NCI-H82 (cell line): ENCODE measurements at regions not wholly inside any gene's neighbourhood (a gene's known extent, or its start where the extent isn't known, plus 50 kb on each side); places are given as distances from the start of the nearest gene placed in this dataset.
A peak's percentile ranks its signal among the peaks of the same experiment; 100 is the strongest.
"Not testable (repeated sequence)": the region's sequence is repeated elsewhere in the genome, so short reads cannot be mapped to it uniquely, and the experiment has no call there.

ENCODE experiments used
- DNase-seq: peaks from one replicate; lab custom pipeline; 2025; lab: John Stamatoyannopoulos, UW

DNA sequence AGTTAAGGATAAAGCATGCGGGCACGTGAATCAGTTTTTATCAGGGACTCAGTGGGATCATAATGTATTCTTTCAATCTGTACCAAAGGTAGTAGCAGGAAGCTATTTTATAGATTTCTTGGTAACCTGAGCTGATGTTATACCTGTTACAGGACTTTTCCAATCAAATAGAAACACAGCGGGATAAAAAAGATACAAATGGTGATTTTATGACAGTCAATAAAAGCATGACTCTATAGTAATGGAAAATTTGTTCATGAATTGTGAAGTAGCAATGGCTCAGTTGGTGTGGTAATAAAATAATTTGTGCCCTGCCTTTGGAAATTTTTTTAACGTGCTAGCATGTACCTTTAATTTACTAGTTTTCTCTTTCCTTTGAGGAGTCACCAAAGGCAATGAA lies 300.7 kb upstream of the CELF2 start:
- no peak for DNase-seq

DNA sequence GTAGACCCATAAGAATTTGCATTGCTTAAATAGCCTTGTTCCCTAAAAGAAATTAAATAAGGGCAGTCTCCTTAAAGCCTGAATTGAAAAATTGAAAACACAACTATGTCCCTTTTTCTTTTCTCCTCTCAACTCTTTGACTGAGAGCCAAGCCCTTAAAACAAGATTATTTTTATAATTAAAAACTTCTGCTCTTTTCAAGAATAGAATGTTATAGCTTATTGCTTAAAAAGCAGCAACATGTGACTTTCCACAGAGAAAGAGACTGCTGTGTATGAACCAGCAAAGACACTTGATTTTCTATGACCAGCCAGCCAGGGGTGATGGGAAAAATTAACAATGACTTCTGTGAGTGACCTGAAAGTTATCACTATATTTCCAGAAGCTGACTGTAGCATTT lies 295.2 kb upstream of the CELF2 start:
- no peak for DNase-seq

GRCh38 chr10:10725196-10725595 lies 292.5 kb upstream of the CELF2 start:
- no peak for DNase-seq

DNA sequence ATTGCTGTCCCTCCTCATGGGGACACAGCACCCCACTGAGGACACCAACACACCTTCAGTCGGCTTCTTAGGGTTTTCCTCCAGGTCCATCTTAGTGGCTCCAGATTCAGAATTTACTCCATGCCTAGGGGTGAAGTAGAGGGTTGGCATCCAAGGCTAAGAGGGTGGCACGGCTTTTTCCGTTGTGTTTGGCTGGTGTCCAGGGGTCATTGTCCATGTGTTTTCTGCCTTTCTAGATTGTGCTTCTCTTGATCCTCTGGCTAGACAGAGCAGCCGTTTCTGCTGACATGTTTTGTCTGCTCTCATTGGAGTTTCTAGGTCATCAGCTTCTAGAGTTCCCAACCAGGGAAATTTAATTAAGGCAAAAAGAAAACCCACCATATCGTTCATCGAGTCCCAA lies 291.6 kb upstream of the CELF2 start:
- no peak for DNase-seq

GRCh38 chr10:10727411-10727810 lies 290.3 kb upstream of the CELF2 start:
- not testable (repeated sequence) for DNase-seq

DNA sequence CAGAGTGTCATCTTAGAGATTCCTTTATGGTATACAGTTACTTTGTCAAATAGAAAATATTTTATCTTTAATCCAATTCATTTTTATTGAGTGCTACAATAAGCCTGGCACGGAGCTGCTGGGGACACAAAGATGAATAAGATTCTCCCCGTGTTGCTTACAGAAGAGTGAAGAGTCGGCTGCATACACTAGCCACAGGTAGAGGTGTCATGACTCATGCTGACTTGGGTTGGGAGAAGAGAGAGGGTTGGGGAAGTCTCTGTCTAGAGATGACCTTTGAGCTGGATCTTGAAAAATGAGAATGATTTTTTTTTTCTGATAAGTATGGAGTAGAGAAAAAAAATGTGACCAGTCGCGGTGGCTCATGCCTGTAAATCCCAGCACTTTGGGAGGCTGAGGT lies 289.9 kb upstream of the CELF2 start:
- DNase-seq, result no peak

DNA sequence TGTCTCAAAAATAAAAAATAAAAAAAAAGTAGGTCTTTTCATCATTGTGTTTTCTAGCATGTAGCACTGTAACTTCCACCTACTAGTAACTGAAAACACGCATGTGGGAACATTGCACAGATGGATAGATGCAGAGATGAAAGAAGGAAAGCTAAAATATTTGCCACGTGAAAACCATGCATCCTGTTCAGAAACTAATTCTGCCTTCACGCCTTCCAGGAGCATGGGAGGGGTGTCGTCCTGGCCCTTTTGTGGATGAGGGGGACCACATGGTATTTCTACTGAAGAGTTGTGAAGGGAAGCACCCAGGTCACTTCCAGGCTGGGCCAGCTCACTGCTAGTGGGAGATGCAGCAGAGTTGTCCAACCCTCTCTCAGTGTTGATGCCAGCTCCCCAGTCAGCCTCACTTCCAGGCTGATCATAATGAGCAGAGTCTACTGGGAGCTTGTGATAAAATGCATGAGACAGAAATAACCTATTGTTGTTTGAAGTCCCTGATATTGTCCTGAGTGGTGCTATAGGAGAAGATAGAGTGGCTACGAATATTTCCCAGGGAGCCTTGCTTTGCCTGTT lies 287.1 kb upstream of the CELF2 start:
- DNase-seq, result no peak

DNA sequence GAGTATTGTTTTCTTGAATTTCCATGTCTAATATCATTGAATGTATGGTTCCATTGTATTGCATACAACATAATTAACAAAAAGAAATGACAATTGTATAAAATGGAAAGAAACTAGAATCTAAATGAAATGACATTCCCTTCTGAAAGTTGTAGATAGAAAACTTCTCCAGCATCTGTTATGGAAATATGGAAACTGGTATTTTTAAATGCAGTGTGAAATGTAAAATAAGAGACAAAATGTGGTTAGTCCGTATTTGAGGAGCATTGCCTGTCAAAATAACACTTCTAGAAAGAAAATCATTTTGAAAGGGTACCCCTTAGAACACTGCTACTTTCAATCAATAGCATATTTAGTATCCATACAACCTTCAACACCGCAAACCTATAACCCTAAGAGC lies 286.3 kb upstream of the CELF2 start:
- DNase-seq, result no peak

DNA sequence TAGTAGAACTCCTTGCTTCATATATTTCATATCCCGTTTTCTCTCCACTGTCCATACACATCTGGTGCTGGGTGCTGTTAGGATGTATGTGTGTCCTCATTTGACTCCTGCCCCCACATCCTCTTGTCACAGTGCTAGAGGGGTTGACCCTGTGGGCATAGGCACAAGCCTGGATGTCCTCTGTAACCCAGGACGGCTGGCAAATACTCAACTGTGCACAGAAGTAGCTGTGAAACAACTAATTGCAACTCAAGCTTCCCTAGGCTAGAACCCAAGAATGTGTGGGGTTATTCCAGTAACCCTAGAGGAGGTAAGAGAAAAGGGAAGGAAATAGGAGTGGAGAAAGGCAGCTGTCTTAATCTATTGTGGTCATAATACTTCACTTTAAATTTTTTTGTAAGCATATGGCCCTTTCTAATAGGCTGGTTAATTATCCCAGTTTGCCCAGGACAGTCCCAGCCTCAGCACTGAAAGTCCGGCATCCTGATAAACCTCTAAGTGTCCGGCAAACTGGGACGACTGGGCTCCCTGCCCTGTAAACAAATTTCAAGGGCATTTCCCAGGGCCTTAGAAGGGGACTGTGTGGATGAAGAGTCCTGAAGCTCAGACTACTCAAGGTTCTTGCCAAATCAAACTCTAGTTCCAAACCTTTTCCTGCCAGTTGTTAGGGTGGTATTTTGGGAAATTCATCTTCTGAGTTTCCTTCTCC lies 283.2 kb upstream of the CELF2 start:
- no peak for DNase-seq

DNA sequence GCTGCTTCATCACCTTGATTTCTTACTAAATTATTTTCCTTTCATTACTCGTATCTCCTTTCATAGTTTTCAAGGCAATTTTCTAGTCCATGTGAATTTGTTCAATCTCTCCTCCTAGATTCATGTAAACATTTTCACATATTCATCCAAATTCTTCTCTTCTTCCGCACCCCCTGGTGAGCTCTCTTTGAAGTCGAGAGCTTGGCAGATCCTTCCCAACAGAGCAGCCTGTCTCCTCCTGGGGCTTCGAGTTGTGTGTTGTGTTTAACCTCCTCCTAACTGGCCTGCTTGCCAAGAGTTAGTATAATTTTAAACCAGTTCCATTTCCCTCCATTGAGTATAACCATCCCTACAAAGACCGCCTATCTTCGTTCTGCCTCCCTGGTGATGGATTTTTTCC lies 272.4 kb upstream of the CELF2 start:
- no peak for DNase-seq

- DNase-seq, result no peak
Observed at GRCh38 chr10:10755490-10755889, 262.2 kb upstream of the CELF2 start.

DNA sequence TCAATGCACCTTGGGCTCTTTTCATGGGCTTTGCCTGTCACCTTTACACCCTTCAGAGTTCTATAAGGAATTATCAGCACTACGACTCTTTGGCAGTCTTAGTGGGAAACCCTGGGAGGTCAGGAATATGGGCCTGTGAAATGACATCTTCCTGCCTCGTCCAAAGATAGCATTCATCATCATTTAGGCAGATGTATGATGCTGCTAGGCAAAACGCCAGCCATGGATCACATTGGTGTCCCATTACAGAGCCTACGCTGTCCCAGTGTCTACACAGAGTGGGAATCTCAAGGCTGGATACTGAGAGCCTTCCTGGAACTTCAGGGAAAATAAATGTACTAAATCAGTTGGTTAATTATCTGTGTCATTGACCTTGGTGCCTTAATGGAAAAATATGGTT lies 259.4 kb upstream of the CELF2 start:
- no peak for DNase-seq

- DNase-seq, result not testable (repeated sequence)
Observed at GRCh38 chr10:10759806-10760205, 257.9 kb upstream of the CELF2 start.

DNA sequence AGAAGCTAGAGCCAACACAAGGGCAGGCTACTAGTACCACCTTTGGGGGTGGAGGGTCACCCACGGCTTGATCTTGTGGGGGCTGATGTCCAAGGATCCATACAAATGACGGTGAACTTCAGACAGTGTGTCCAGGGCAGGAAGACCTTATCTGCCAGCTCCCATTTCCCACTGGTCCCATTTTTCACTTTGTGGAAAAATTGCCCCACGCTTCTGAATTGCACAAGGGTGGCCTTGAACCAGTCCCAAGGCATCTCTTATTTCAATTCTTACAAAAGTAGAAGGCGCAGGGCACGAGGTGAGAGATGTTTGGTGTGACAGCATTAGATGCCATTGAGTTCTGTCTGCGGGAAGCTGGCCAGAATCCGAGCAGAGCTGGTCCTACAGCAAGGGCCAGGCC lies 252.7 kb upstream of the CELF2 start:
- no peak for DNase-seq

- no peak for DNase-seq
Observed at GRCh38 chr10:10772411-10772810, 245.3 kb upstream of the CELF2 start.

- DNase-seq, result no peak
Observed at GRCh38 chr10:10772874-10773508, 244.7 kb upstream of the CELF2 start.

GRCh38 chr10:10774416-10774815 lies 243.3 kb upstream of the CELF2 start:
- peak; percentile 45 for DNase-seq

GRCh38 chr10:10776363-10776762 lies 241.3 kb upstream of the CELF2 start:
- DNase-seq, result no peak

DNA sequence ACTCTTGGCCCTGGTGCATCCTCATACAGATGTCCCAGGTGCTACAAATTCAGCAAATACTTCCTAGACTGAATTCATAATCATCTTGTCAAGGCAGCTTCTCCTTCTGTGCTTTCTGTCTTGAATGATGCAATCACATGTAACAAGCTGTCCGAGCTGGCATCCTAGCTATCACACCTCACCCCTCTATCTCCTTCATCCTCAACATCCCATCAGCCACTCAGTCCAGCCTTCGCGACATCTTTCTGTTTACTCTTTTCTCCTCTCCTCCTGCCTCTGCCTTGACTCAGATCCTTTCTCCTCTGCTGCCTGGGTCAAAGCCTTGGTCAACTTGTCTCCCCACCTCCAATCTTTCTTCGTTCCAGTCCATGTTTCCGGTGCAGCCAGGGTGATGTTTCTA lies 240.4 kb upstream of the CELF2 start:
- DNase-seq, result no peak

DNA sequence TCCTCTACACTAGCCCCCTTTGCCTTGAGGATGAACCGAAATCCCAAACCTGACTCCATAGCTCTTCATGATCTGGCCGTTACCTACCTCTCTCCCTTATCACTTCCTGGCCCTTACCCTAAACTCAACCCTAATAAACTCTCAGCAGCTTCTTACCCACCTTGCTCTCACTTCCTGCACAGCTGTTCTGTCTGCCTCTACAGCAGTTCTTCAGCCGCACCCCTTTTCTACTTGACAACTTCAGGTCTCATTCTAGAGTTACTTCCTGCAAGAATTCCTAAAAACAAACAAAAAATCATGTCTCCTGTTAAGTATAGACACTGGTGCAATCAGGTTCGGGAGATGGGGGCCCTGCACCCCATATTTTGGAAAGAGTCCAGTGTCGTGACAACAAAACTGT lies 239.9 kb upstream of the CELF2 start:
- DNase-seq, result no peak

GRCh38 chr10:10778959-10779358 lies 238.7 kb upstream of the CELF2 start:
- DNase-seq, result no peak

GRCh38 chr10:10779511-10779910 lies 238.2 kb upstream of the CELF2 start:
- DNase-seq, result no peak

DNA sequence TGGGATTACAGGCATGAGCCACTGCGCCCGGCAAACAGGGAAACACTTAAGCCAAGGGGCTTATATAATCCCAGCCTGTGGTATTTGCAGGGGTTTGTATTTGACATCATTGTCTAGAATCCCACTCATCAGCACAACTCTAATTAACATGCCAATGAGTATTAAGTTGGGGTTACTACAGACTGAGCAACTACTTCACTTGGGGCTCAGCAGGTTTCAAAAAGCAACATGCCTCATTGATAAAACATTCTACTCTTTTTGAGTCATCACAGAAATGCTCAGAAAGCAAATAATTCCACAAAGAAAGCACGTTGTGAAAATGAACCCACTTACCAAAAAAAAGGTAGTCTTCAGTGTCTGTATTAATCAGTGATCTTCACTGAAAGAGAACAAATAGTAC lies 236.9 kb upstream of the CELF2 start:
- DNase-seq, result no peak

- DNase-seq, result no peak
Observed at GRCh38 chr10:10782603-10783002, 235.1 kb upstream of the CELF2 start.
